Panc1 (cell line): ENCODE measurements at regions not wholly inside any gene's neighbourhood (a gene's known extent, or its start where the extent isn't known, plus 50 kb on each side); places are given as distances from the start of the nearest gene placed in this dataset.

ENCODE experiments used
- ATAC-seq: fragments of 200-7000 bp; cut with Tn5 transposase; 2 replicates; pipeline ENCODE4 v1.9.1; 2020; ENCODE audit warnings: mild to moderate bottlenecking, moderate library complexity
- BruUV-seq: library from RNA; stranded (reverse); fragments of 400-500 nt; replicated peaks from 2 replicates; lab custom pipeline; 2021; lab: Mats Ljungman, UMichigan
- CTCF ChIA-PET: fragments of 300-600 bp; sonication (Branson Sonifier 250); formaldehyde crosslinking; loops from one replicate; lab custom pipeline; 2022; ENCODE audit warnings: antibody characterized with exemption; lab: Charles Lee
- POLR2A ChIA-PET: fragments of 300-600 bp; sonication (Branson Sonifier 250); formaldehyde crosslinking; loops from one replicate; lab custom pipeline; 2022; ENCODE audit warnings: antibody characterized with exemption; lab: Charles Lee
- DNase-seq: peaks from one replicate; pipeline ENCODE4 v3.0.0-alpha.2; 2010; ENCODE audit warnings: low read depth, low spot score
- H3K27ac ChIP-seq: 2 replicates; pipeline ENCODE4 v1.5.1; 2011; ENCODE audit warnings: mild to moderate bottlenecking, low read length, inconsistent platforms
- H3K27me3 ChIP-seq: fragments of 200-500 bp; sonication (Bioruptor generic); 2 replicates; pipeline ENCODE4 v1.6.0; 2014; ENCODE audit warnings: low read length, inconsistent platforms; ENCODE audit not compliant: control insufficient read depth, insufficient read depth
- H3K36me3 ChIP-seq: fragments of 200-500 bp; sonication (Bioruptor generic); 2 replicates; pipeline ENCODE4 v1.5.1; 2014; ENCODE audit warnings: inconsistent platforms, mild to moderate bottlenecking, low read length, moderate library complexity; ENCODE audit not compliant: control insufficient read depth, insufficient read depth
- H3K4me1 ChIP-seq: 2 replicates; pipeline ENCODE4 v1.5.1; 2011; ENCODE audit warnings: inconsistent platforms, mild to moderate bottlenecking, low read length, moderate library complexity; ENCODE audit not compliant: control insufficient read depth, insufficient read depth
- H3K4me3 ChIP-seq, 2 experiments: 2 replicates each; pipeline ENCODE4 v1.5.1; 2011 to 2012; ENCODE audit warnings: low read depth in 2 of 2, low read length in 2 of 2, mild to moderate bottlenecking in 2 of 2, inconsistent platforms in 1 of 2, moderate library complexity in 1 of 2
- H3K9me3 ChIP-seq: fragments of 200-500 bp; sonication (Bioruptor generic); 2 replicates; pipeline ENCODE4 v1.5.1; 2014; ENCODE audit warnings: low read depth, mild to moderate bottlenecking, inconsistent platforms, low read length, moderate library complexity; ENCODE audit not compliant: control insufficient read depth, insufficient read depth
- CTCF ChIP-seq: fragments of 450-650 bp; IDR thresholded peaks from 2 replicates; pipeline ENCODE4 v1.5.1; 2017; ENCODE audit warnings: mild to moderate bottlenecking
- POLR2AphosphoS5 ChIP-seq: IDR thresholded peaks from 2 replicates; pipeline ENCODE4 v1.6.1; 2012; ENCODE audit warnings: mild to moderate bottlenecking, low read depth, low read length, moderate library complexity
- SIN3A ChIP-seq: IDR thresholded peaks from 2 replicates; pipeline ENCODE4 v1.6.1; 2012; ENCODE audit warnings: low read depth, mild to moderate bottlenecking, low read length, moderate library complexity, borderline replicate concordance; ENCODE audit not compliant: insufficient read depth
- TCF7L2 ChIP-seq: IDR thresholded peaks from 2 replicates; pipeline ENCODE4 v1.6.1; 2011; ENCODE audit warnings: mild to moderate bottlenecking, low read depth, low read length, inconsistent platforms
- in situ Hi-C: cut with HindIII; loops from 2 replicates; pipeline ENCODE4 v1.10.0; 2016; ENCODE audit warnings: low sequenced_read_pairs, low pct_unique_long_range_greater_than_20kb
- intact Hi-C: fragments of 100-400 bp; cut with micrococcal nuclease; formaldehyde crosslinking; loops from one replicate; pipeline ENCODE4 v1.10.0; 2022; ENCODE audit not compliant: unreplicated experiment
- TF ChIP-seq, protein P1 (sequence below), 2 experiments: IDR thresholded peaks; 2 replicates each; pipeline ENCODE4 v1.6.1; 2011 to 2012; ENCODE audit warnings: low read depth in 2 of 2, control low read depth in 1 of 2, low read length in 1 of 2, mild to moderate bottlenecking in 1 of 2, moderate library complexity in 1 of 2; ENCODE audit not compliant: insufficient read depth in 1 of 2

GRCh38 chr3:140823106-140823505 is 118.5 kb upstream of the SLC25A36 start:
- in situ Hi-C loops (no loop called here), intact Hi-C loops (no loop called here)
- Histone ChIP-seq H3K36me3 (no peaks in the 10 kb centered on the region), H3K4me1 (no peaks in the 10 kb centered on the region), H3K4me3 (no peak overlapping the region), H3K27me3 (no peaks in the 10 kb centered on the region), H3K27ac (no peak overlapping the region), H3K9me3 (no peaks in the 10 kb centered on the region)
- no peak for ATAC-seq
- no TSS peak for BruUV-seq
- ChIA-PET POLR2A (no interaction called here), CTCF (no interaction called here)
- TF ChIP-seq CTCF (no peak), TCF7L2 (no peak), SIN3A (no peak), POLR2AphosphoS5 (no peak)
- TF ChIP-seq, protein P1, sequence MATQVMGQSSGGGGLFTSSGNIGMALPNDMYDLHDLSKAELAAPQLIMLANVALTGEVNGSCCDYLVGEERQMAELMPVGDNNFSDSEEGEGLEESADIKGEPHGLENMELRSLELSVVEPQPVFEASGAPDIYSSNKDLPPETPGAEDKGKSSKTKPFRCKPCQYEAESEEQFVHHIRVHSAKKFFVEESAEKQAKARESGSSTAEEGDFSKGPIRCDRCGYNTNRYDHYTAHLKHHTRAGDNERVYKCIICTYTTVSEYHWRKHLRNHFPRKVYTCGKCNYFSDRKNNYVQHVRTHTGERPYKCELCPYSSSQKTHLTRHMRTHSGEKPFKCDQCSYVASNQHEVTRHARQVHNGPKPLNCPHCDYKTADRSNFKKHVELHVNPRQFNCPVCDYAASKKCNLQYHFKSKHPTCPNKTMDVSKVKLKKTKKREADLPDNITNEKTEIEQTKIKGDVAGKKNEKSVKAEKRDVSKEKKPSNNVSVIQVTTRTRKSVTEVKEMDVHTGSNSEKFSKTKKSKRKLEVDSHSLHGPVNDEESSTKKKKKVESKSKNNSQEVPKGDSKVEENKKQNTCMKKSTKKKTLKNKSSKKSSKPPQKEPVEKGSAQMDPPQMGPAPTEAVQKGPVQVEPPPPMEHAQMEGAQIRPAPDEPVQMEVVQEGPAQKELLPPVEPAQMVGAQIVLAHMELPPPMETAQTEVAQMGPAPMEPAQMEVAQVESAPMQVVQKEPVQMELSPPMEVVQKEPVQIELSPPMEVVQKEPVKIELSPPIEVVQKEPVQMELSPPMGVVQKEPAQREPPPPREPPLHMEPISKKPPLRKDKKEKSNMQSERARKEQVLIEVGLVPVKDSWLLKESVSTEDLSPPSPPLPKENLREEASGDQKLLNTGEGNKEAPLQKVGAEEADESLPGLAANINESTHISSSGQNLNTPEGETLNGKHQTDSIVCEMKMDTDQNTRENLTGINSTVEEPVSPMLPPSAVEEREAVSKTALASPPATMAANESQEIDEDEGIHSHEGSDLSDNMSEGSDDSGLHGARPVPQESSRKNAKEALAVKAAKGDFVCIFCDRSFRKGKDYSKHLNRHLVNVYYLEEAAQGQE (IDR thresholded peaks at IDR 0.05; ENCODE audit: insufficient read depth in 1 of 2, low read depth in 2 of 2, low read length in 1 of 2) = no peak
- no peak for DNase-seq

GRCh38 chr3:140827894-140828293 is 113.7 kb upstream of the SLC25A36 start:
- Histone ChIP-seq H3K27ac (no peak overlapping the region), H3K36me3 (no peaks in the 10 kb centered on the region), H3K27me3 (no peaks in the 10 kb centered on the region), H3K4me1 (no peaks in the 10 kb centered on the region), H3K9me3 (no peaks in the 10 kb centered on the region), H3K4me3 (no peak overlapping the region)
- ChIA-PET CTCF (no interaction called here), POLR2A (no interaction called here)
- TF ChIP-seq CTCF (no peak), POLR2AphosphoS5 (no peak), SIN3A (no peak), TCF7L2 (no peak)
- TF ChIP-seq, protein P1 (IDR thresholded peaks at IDR 0.05; ENCODE audit: insufficient read depth in 1 of 2, low read depth in 2 of 2, low read length in 1 of 2) = no peak
- in situ Hi-C loops (no loop called here), intact Hi-C loops (no loop called here)
- BruUV-seq = no TSS peak
- DNase-seq = no peak
- ATAC-seq = no peak
